SK-N-SH (cell line): ENCODE measurements at regions not wholly inside any gene's neighbourhood (a gene's known extent, or its start where the extent isn't known, plus 50 kb on each side); places are given as distances from the start of the nearest gene placed in this dataset.

ENCODE experiments used
- CTCF ChIA-PET: fragments of 300-600, 350-600 bp; formaldehyde crosslinking; extraction: SDS; loops from one replicate; lab custom pipeline; 2021; lab: Yijun Ruan, JAX
- POLR2A ChIA-PET: fragments of 350-600 bp; sonication (Branson Sonifier 250); formaldehyde crosslinking; extraction: SDS; loops from one replicate; lab custom pipeline; 2020; ENCODE audit warnings: antibody characterized with exemption, inconsistent platforms; lab: Yijun Ruan, JAX
- DNase-seq: peaks from one replicate; pipeline ENCODE4 v3.0.0; 2012
- H2AFZ ChIP-seq: fragments of 200-600 bp; sonication (generic); 2 replicates; pipeline ENCODE4 v1.8.1; 2016; ENCODE audit warnings: antibody characterized with exemption, mild to moderate bottlenecking, low read depth
- H3F3A ChIP-seq: fragments of 200-600 bp; sonication (generic); replicated peaks from 2 replicates; pipeline ENCODE3; 2016; ENCODE audit warnings: antibody characterized with exemption, mild to moderate bottlenecking; ENCODE audit not compliant: insufficient read depth
- H3K27ac ChIP-seq, 2 experiments: fragments of 200-500 bp in 1 of 2; fragments of 200-600 bp in 1 of 2; sonication (Bioruptor generic) in 1 of 2; sonication (generic), shearing (Covaris generic) in 1 of 2; 2 replicates each; pipeline versions ENCODE4 v1.5.1 to v1.6.1; 2014 to 2016; ENCODE audit warnings: low read depth in 2 of 2, inconsistent platforms in 1 of 2, low read length in 1 of 2, mild to moderate bottlenecking in 1 of 2, mixed read lengths in 1 of 2
- H3K27me3 ChIP-seq: fragments of 200-600 bp; sonication (generic), shearing (Covaris generic); 2 replicates; pipeline ENCODE4 v1.6.1; 2016; ENCODE audit warnings: mixed run types; ENCODE audit not compliant: insufficient read depth
- H3K36me3 ChIP-seq, 2 experiments: fragments of 200-500 bp in 1 of 2; fragments of 200-600 bp in 1 of 2; sonication (Bioruptor generic) in 1 of 2; sonication (generic) in 1 of 2; replicated peaks in 1 of 2; 2 replicates each; pipeline versions ENCODE3 to v1.5.1; 2014 to 2016; ENCODE audit warnings: low read length in 1 of 2, mild to moderate bottlenecking in 1 of 2; ENCODE audit not compliant: insufficient read depth in 2 of 2, control insufficient read depth in 1 of 2
- H3K4me1 ChIP-seq, 2 experiments: fragments of 200-500 bp in 1 of 2; fragments of 200-600 bp in 1 of 2; sonication (Bioruptor generic) in 1 of 2; sonication (generic), shearing (Covaris generic) in 1 of 2; 2 replicates each; pipeline versions ENCODE4 v1.5.1 to v1.6.1; 2014 to 2016; ENCODE audit warnings: low read depth in 1 of 2, low read length in 1 of 2, mixed run types in 1 of 2; ENCODE audit not compliant: insufficient read depth in 2 of 2, control insufficient read depth in 1 of 2
- H3K4me2 ChIP-seq: fragments of 200-600 bp; sonication (generic), shearing (Covaris generic); 2 replicates; pipeline ENCODE4 v1.6.1; 2017; ENCODE audit warnings: mixed run types
- H3K4me3 ChIP-seq, 2 experiments: fragments of 200-500 bp in 1 of 2; fragments of 200-600 bp in 1 of 2; sonication (Bioruptor generic) in 1 of 2; sonication (generic), shearing (Covaris generic) in 1 of 2; 2 replicates each; pipeline versions ENCODE4 v1.5.1 to v1.8.1; 2014 to 2016; ENCODE audit warnings: low read depth in 2 of 2, inconsistent platforms in 1 of 2, low read length in 1 of 2, mild to moderate bottlenecking in 1 of 2, mixed read lengths in 1 of 2, moderate library complexity in 1 of 2
- H3K79me2 ChIP-seq: fragments of 200-600 bp; sonication (generic); 2 replicates; pipeline ENCODE4 v1.8.1; 2017; ENCODE audit warnings: mild to moderate bottlenecking; ENCODE audit not compliant: insufficient read depth
- H3K9ac ChIP-seq: fragments of 200-600 bp; sonication (generic); 2 replicates; pipeline ENCODE4 v1.6.1; 2017; ENCODE audit warnings: mixed run types
- H3K9me2 ChIP-seq: fragments of 200-600 bp; sonication (generic); 2 replicates; pipeline ENCODE4 v1.6.1; 2017; ENCODE audit warnings: mixed run types
- H3K9me3 ChIP-seq: fragments of 200-600 bp; sonication (generic); 2 replicates; pipeline ENCODE4 v1.6.1; 2017; ENCODE audit warnings: mixed run types, mild to moderate bottlenecking, moderate library complexity
- H4K20me1 ChIP-seq: fragments of 200-600 bp; sonication (generic); 2 replicates; pipeline ENCODE4 v1.6.1; 2017; ENCODE audit warnings: mild to moderate bottlenecking, mixed run types; ENCODE audit not compliant: insufficient read depth
- CHD2 ChIP-seq: fragments of 150-350 bp; IDR thresholded peaks from 2 replicates; pipeline ENCODE4 v1.6.1; 2018; ENCODE audit warnings: low read length; ENCODE audit not compliant: partially characterized antibody
- ELF1 ChIP-seq: IDR thresholded peaks from 2 replicates; pipeline ENCODE4 v1.4.0; 2012
- EP300 ChIP-seq, 2 experiments: IDR thresholded peaks; 2 replicates each; pipeline versions ENCODE4 v1.4.0 to v1.6.1; 2012; ENCODE audit warnings: borderline replicate concordance in 1 of 2, low read depth in 1 of 2, low read length in 1 of 2
- EZH2phosphoT487 ChIP-seq: fragments of 200-600 bp; sonication (generic); IDR thresholded peaks from 2 replicates; pipeline ENCODE4 v1.6.1; 2017; ENCODE audit warnings: low read depth, mixed run types, mild to moderate bottlenecking, antibody characterized with exemption, moderate library complexity, borderline replicate concordance
- FOXJ3 ChIP-seq: sonication (generic); formaldehyde crosslinking; IDR thresholded peaks from 2 replicates; pipeline ENCODE4 v1.5.1; 2020; ENCODE audit warnings: mild to moderate bottlenecking, missing genetic modification reagents
- GATA2 ChIP-seq: sonication (generic); formaldehyde crosslinking; IDR thresholded peaks from 2 replicates; pipeline ENCODE4 v1.5.0; 2020; ENCODE audit warnings: mild to moderate bottlenecking, missing genetic modification reagents
- MEF2A ChIP-seq: IDR thresholded peaks from 2 replicates; pipeline ENCODE4 v1.4.0; 2012; ENCODE audit warnings: low read depth, borderline replicate concordance
- POLR2AphosphoS5 ChIP-seq: IDR thresholded peaks from 2 replicates; pipeline ENCODE4 v1.6.1; 2012; ENCODE audit warnings: low read depth, low read length
- SIN3A ChIP-seq: IDR thresholded peaks from 2 replicates; pipeline ENCODE4 v1.6.1; 2012; ENCODE audit warnings: low read depth, mild to moderate bottlenecking, low read length, moderate library complexity, borderline replicate concordance
- SMC3 ChIP-seq: IDR thresholded peaks from 2 replicates; pipeline ENCODE4 v1.6.1; 2012; ENCODE audit warnings: low read depth, low read length, improper control_type of control experiment
- TCF12 ChIP-seq: IDR thresholded peaks from 2 replicates; pipeline ENCODE4 v1.4.0; 2012
- YY1 ChIP-seq: IDR thresholded peaks from 2 replicates; pipeline ENCODE4 v1.4.0; 2012; ENCODE audit warnings: low read depth, mild to moderate bottlenecking
- whole genome bisulfite sequencing: methylation state at CpG from one replicate; pipeline ENCODE4 v1.1.6; 2017; ENCODE audit warnings: low lambda C conversion rate; 5-methylcytosine and 5-hydroxymethylcytosine counted together
- TF ChIP-seq, protein P1 (sequence below): IDR thresholded peaks from 2 replicates; pipeline ENCODE4 v1.4.0; 2012; ENCODE audit warnings: low read depth, borderline replicate concordance
- TF ChIP-seq, protein P2 (sequence below): IDR thresholded peaks from 2 replicates; pipeline ENCODE4 v1.4.0; 2012; ENCODE audit warnings: low read depth, borderline replicate concordance
- TF ChIP-seq, protein P3 (sequence below): IDR thresholded peaks from 2 replicates; pipeline ENCODE4 v1.6.1; 2012; ENCODE audit warnings: mild to moderate bottlenecking, low read depth, low read length, moderate library complexity
- TF ChIP-seq, protein P4 (sequence below): fragments of 150-350 bp; IDR thresholded peaks from 2 replicates; pipeline ENCODE4 v1.6.1; 2017; ENCODE audit warnings: antibody characterized with exemption, low read length, low read depth, borderline replicate concordance

DNA sequence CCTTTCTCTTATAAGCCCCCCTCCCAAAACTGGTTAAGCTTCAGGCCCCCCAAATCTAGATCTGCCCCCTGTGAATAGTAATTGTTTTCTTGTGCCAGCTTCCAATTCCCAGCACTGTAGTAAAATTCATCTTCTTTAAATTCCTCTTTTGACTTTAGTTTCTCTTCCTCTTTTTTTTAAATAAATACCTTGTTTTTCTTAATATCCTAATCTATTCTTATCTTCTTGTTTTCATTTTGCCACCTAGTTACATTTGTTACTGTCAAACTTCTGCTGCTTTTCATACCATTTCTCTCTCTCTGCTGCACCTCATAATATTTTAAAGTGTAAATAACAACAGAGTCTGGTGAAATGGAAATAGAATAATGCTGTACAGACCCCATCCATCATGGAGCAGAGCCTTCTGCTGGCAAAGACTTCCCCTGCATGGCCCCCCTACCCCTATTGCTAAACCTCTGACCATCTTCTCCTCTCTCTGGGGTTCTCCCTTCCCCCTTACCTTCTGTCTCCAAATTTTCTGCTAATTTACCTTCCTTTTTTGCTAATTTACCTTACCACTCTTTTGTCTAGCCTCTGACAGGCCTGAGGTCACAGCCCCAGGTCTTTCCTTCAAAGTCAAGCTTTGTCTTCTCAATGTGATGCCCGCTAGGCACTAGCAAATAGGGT is 94.9 kb upstream of the PAPOLG start:
- no peaks in the 10 kb centered on the region for H3K4me1 ChIP-seq
- no peaks in the 10 kb centered on the region for H3K9me3 ChIP-seq
- no peak overlapping the region for H3K9ac ChIP-seq
- H4K20me1 ChIP-seq, result no peaks in the 10 kb centered on the region
- H3K9me2 ChIP-seq, result no peaks in the 10 kb centered on the region
- no peaks in the 10 kb centered on the region for H3F3A ChIP-seq
- no peak overlapping the region for H2AFZ ChIP-seq
- no peaks in the 10 kb centered on the region for H3K36me3 ChIP-seq
- WGBS, result 13% methylated on average over 1 of the region's 1 CpG
- no peaks in the 10 kb centered on the region for H3K27me3 ChIP-seq
- H3K79me2 ChIP-seq, result no peaks in the 10 kb centered on the region
- no peak for DNase-seq
- TF ChIP-seq EP300 (IDR thresholded peaks at IDR 0.05; ENCODE audit: borderline replicate concordance in 1 of 2, low read depth in 1 of 2, low read length in 1 of 2), result no peak
- TF ChIP-seq, protein P1, sequence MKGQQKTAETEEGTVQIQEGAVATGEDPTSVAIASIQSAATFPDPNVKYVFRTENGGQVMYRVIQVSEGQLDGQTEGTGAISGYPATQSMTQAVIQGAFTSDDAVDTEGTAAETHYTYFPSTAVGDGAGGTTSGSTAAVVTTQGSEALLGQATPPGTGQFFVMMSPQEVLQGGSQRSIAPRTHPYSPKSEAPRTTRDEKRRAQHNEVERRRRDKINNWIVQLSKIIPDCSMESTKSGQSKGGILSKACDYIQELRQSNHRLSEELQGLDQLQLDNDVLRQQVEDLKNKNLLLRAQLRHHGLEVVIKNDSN, result no peak
- TF ChIP-seq TCF12, result no peak
- TF ChIP-seq SMC3, result no peak
- TF ChIP-seq CHD2, result no peak
- TF ChIP-seq FOXJ3, result no peak
- TF ChIP-seq, protein P2, sequence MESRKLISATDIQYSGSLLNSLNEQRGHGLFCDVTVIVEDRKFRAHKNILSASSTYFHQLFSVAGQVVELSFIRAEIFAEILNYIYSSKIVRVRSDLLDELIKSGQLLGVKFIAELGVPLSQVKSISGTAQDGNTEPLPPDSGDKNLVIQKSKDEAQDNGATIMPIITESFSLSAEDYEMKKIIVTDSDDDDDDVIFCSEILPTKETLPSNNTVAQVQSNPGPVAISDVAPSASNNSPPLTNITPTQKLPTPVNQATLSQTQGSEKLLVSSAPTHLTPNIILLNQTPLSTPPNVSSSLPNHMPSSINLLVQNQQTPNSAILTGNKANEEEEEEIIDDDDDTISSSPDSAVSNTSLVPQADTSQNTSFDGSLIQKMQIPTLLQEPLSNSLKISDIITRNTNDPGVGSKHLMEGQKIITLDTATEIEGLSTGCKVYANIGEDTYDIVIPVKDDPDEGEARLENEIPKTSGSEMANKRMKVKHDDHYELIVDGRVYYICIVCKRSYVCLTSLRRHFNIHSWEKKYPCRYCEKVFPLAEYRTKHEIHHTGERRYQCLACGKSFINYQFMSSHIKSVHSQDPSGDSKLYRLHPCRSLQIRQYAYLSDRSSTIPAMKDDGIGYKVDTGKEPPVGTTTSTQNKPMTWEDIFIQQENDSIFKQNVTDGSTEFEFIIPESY, result no peak
- TF ChIP-seq ELF1, result no peak
- no peak for TF ChIP-seq SIN3A
- TF ChIP-seq, protein P3, sequence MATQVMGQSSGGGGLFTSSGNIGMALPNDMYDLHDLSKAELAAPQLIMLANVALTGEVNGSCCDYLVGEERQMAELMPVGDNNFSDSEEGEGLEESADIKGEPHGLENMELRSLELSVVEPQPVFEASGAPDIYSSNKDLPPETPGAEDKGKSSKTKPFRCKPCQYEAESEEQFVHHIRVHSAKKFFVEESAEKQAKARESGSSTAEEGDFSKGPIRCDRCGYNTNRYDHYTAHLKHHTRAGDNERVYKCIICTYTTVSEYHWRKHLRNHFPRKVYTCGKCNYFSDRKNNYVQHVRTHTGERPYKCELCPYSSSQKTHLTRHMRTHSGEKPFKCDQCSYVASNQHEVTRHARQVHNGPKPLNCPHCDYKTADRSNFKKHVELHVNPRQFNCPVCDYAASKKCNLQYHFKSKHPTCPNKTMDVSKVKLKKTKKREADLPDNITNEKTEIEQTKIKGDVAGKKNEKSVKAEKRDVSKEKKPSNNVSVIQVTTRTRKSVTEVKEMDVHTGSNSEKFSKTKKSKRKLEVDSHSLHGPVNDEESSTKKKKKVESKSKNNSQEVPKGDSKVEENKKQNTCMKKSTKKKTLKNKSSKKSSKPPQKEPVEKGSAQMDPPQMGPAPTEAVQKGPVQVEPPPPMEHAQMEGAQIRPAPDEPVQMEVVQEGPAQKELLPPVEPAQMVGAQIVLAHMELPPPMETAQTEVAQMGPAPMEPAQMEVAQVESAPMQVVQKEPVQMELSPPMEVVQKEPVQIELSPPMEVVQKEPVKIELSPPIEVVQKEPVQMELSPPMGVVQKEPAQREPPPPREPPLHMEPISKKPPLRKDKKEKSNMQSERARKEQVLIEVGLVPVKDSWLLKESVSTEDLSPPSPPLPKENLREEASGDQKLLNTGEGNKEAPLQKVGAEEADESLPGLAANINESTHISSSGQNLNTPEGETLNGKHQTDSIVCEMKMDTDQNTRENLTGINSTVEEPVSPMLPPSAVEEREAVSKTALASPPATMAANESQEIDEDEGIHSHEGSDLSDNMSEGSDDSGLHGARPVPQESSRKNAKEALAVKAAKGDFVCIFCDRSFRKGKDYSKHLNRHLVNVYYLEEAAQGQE, result no peak
- no peak for TF ChIP-seq POLR2AphosphoS5
- TF ChIP-seq MEF2A, result no peak
- no peak for TF ChIP-seq YY1
- no peak for TF ChIP-seq EZH2phosphoT487
- TF ChIP-seq, protein P4, sequence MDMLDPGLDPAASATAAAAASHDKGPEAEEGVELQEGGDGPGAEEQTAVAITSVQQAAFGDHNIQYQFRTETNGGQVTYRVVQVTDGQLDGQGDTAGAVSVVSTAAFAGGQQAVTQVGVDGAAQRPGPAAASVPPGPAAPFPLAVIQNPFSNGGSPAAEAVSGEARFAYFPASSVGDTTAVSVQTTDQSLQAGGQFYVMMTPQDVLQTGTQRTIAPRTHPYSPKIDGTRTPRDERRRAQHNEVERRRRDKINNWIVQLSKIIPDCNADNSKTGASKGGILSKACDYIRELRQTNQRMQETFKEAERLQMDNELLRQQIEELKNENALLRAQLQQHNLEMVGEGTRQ, result no peak
- no peak for TF ChIP-seq GATA2 (CRISPR knock-in tag)
- CTCF ChIA-PET, result interaction anchor here (0.8 to 4.2 kb wide), 2 partner anchors 14 to 18 kb away, joined by 3 to 29 read pairs; no protein-coding TSS in a partner anchor
- no peak overlapping the region for H3K4me3 ChIP-seq
- no peak overlapping the region for H3K27ac ChIP-seq
- H3K4me2 ChIP-seq, result no peak overlapping the region
- POLR2A ChIA-PET, result no interaction called here
